ENCODE measurements at regions not wholly inside any gene's neighbourhood (a gene's known extent, or its start where the extent isn't known, plus 50 kb on each side); places are given as distances from the start of the nearest gene placed in this dataset.

GRCh38 chr15:68000754-68001153, 53.4 kb upstream of the PIAS1 start:
- Histone ChIP-seq H3K27ac (no peak overlapping the region), H3K4me3 (no peak overlapping the region)
- TF ChIP-seq CTCF (IDR thresholded peaks at IDR 0.05): no peak
- DNase-seq (ENCODE audit: low spot score): no peak

- Histone ChIP-seq H3K4me3 (no peak overlapping the region), H3K27ac (no peak overlapping the region)
- no peak for DNase-seq (ENCODE audit: low spot score)
- no peak for TF ChIP-seq CTCF (IDR thresholded peaks at IDR 0.05)
These were observed 52.3 kb upstream of the PIAS1 start for GRCh38 chr15:68001811-68002210.

GRCh38 chr15:68003297-68003696, 50.8 kb upstream of the PIAS1 start:
- Histone ChIP-seq H3K4me3 (no peak overlapping the region), H3K27ac (no peak overlapping the region)
- no peak for TF ChIP-seq CTCF (IDR thresholded peaks at IDR 0.05)
- DNase-seq (ENCODE audit: low spot score): no peak
